ENCODE measurements at regions not wholly inside any gene's neighbourhood (a gene's known extent, or its start where the extent isn't known, plus 50 kb on each side); places are given as distances from the start of the nearest gene placed in this dataset.

DNA sequence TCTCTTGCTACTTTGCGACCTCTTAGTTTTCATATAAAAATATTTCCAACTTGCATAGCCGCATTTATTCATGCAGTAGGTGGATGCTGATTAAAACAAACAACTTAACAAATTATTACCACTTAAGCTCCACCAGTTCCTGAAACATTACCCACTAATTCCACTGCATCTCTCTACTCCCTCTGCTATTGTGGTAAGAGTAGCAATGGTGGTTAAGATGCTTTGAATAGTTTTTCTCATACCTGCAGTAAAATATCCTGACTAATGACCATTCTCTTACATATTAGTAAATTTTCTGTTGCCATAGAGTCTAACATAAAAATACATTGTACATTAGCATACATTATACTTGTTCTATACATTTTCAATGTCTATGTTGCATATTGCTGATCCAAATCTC, 397.6 kb upstream of the PLSCR5 start:
- Histone ChIP-seq H3K4me3 (ENCODE audit: low read length in 2 of 2) (no peak overlapping the region), H3K9me3 (ENCODE audit: control insufficient read depth in 1 of 2, low read length in 2 of 2) (no peaks in the 10 kb centered on the region), H3K4me1 (ENCODE audit: insufficient read depth, low read length) (no peaks in the 10 kb centered on the region), H3K36me3 (ENCODE audit: insufficient read depth, low read length) (no peaks in the 10 kb centered on the region), H3K27ac (ENCODE audit: low read depth, low read length) (no peak overlapping the region), H3K27me3 (ENCODE audit: insufficient read depth, low read length) (no peaks in the 10 kb centered on the region)
- no peak overlapping the region for H3K27ac Mint-ChIP-seq
- no peak for DNase-seq
- intact Hi-C loops (cut with micrococcal nuclease) = no loop called here
- no peaks in the 10 kb centered on the region for H3K27me3 Mint-ChIP-seq
- POLR2A ChIA-PET (ENCODE audit: partially characterized antibody) = no interaction called here
- H3K9me3 Mint-ChIP-seq = peaks cover 0 to 13% (median 7%) of the 10 kb centered on the region in 8 donors
- CTCF ChIA-PET (ENCODE audit: partially characterized antibody) = no interaction called here
- H3K36me3 Mint-ChIP-seq = no peaks in the 10 kb centered on the region
- H3K4me1 Mint-ChIP-seq = no peaks in the 10 kb centered on the region
- no peak overlapping the region for H3K4me3 Mint-ChIP-seq

GRCh38 chr3:147000274-147000673, 395.1 kb upstream of the PLSCR5 start:
- Mint-ChIP-seq H3K27me3 (no peaks in the 10 kb centered on the region), H3K27ac (no peak overlapping the region), H3K4me3 (no peak overlapping the region), H3K36me3 (no peaks in the 10 kb centered on the region), H3K4me1 (no peaks in the 10 kb centered on the region), H3K9me3 (peaks cover 0 to 9% (median 4%) of the 10 kb centered on the region in 8 donors)
- Histone ChIP-seq H3K4me1 (ENCODE audit: insufficient read depth, low read length) (no peaks in the 10 kb centered on the region), H3K9me3 (ENCODE audit: control insufficient read depth in 1 of 2, low read length in 2 of 2) (no peaks in the 10 kb centered on the region), H3K27ac (ENCODE audit: low read depth, low read length) (no peak overlapping the region), H3K36me3 (ENCODE audit: insufficient read depth, low read length) (no peaks in the 10 kb centered on the region), H3K27me3 (ENCODE audit: insufficient read depth, low read length) (no peaks in the 10 kb centered on the region), H3K4me3 (ENCODE audit: low read length in 2 of 2) (no peak overlapping the region)
- no peak for DNase-seq
- intact Hi-C loops (cut with micrococcal nuclease) = no loop called here
- ChIA-PET POLR2A (ENCODE audit: partially characterized antibody) (no interaction called here), CTCF (ENCODE audit: partially characterized antibody) (no interaction called here)

DNA sequence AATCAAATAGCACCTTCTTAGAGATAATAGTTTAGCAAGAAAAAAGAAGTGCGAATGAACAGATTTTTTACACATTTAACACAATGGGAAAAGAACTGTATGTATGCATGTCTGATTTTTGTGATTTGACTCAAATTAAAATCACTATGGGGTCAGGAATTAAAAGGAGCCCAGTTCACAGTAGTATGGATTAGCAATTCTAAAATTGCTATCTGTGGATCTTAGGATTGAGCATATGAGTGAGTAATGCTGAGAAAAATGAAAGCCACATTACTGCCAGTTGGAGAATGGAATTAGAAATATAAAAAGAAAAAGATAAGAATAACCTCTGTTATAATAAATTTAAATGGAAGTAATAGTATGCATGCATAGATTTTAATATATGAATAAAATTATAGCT, 386.8 kb upstream of the PLSCR5 start:
- no peaks in the 10 kb centered on the region for H3K4me1 ChIP-seq (ENCODE audit: insufficient read depth, low read length)
- Mint-ChIP-seq H3K27me3 (no peaks in the 10 kb centered on the region), H3K4me3 (no peak overlapping the region), H3K4me1 (no peaks in the 10 kb centered on the region), H3K36me3 (no peaks in the 10 kb centered on the region), H3K9me3 (peaks cover 0 to 6% (median 2%) of the 10 kb centered on the region in 8 donors), H3K27ac (no peak overlapping the region)
- CTCF ChIA-PET (ENCODE audit: partially characterized antibody) = no interaction called here
- H3K9me3 ChIP-seq (ENCODE audit: control insufficient read depth in 1 of 2, low read length in 2 of 2) = no peaks in the 10 kb centered on the region
- intact Hi-C loops (cut with micrococcal nuclease) = no loop called here
- H3K36me3 ChIP-seq (ENCODE audit: insufficient read depth, low read length) = no peaks in the 10 kb centered on the region
- no peaks in the 10 kb centered on the region for H3K27me3 ChIP-seq (ENCODE audit: insufficient read depth, low read length)
- no peak overlapping the region for H3K4me3 ChIP-seq (ENCODE audit: low read length in 2 of 2)
- DNase-seq = no peak
- H3K27ac ChIP-seq (ENCODE audit: low read depth, low read length) = no peak overlapping the region
- POLR2A ChIA-PET (ENCODE audit: partially characterized antibody) = no interaction called here

DNA sequence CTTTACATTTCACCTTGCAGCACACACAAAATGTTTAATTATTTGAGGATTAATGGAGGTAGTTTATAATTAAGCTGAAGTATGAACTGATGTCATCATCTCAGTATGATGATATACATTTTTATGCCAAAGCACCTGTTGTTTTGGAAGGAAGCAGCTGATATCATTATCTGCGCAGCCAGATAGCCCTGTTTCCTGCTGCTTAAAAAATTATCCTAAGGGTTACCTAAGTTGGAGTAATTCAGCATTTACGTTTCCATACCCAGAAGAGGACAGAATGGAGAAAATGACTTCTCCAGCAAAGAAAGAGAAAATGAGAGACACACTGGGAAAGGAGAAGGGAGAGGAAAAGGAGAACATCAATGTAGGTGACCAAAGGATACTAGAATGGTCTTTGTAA, 370.3 kb upstream of the PLSCR5 start:
- no peak overlapping the region for H3K27ac ChIP-seq (ENCODE audit: low read depth, low read length)
- Mint-ChIP-seq H3K9me3 (peaks cover 0 to 16% (median 3%) of the 10 kb centered on the region in 8 donors), H3K4me3 (no peak overlapping the region), H3K27ac (no peak overlapping the region), H3K36me3 (no peaks in the 10 kb centered on the region), H3K4me1 (no peaks in the 10 kb centered on the region), H3K27me3 (no peaks in the 10 kb centered on the region)
- H3K9me3 ChIP-seq (ENCODE audit: control insufficient read depth in 1 of 2, low read length in 2 of 2) = no peaks in the 10 kb centered on the region
- no peaks in the 10 kb centered on the region for H3K36me3 ChIP-seq (ENCODE audit: insufficient read depth, low read length)
- no peak overlapping the region for H3K4me3 ChIP-seq (ENCODE audit: low read length in 2 of 2)
- CTCF ChIA-PET (ENCODE audit: partially characterized antibody) = no interaction called here
- H3K4me1 ChIP-seq (ENCODE audit: insufficient read depth, low read length) = no peaks in the 10 kb centered on the region
- POLR2A ChIA-PET (ENCODE audit: partially characterized antibody) = no interaction called here
- DNase-seq = no peak
- H3K27me3 ChIP-seq (ENCODE audit: insufficient read depth, low read length) = no peaks in the 10 kb centered on the region
- intact Hi-C loops (cut with micrococcal nuclease) = no loop called here

GRCh38 chr3:146975032-146975431, 369.9 kb upstream of the PLSCR5 start:
- Histone ChIP-seq H3K36me3 (ENCODE audit: insufficient read depth, low read length) (no peaks in the 10 kb centered on the region), H3K27me3 (ENCODE audit: insufficient read depth, low read length) (no peaks in the 10 kb centered on the region), H3K9me3 (ENCODE audit: control insufficient read depth in 1 of 2, low read length in 2 of 2) (no peaks in the 10 kb centered on the region), H3K4me1 (ENCODE audit: insufficient read depth, low read length) (no peaks in the 10 kb centered on the region), H3K27ac (ENCODE audit: low read depth, low read length) (no peak overlapping the region), H3K4me3 (ENCODE audit: low read length in 2 of 2) (no peak overlapping the region)
- no peaks in the 10 kb centered on the region for H3K36me3 Mint-ChIP-seq
- DNase-seq = no peak
- H3K9me3 Mint-ChIP-seq = peaks cover 0 to 13% (median 3%) of the 10 kb centered on the region in 8 donors
- ChIA-PET POLR2A (ENCODE audit: partially characterized antibody) (no interaction called here), CTCF (ENCODE audit: partially characterized antibody) (no interaction called here)
- H3K27me3 Mint-ChIP-seq = no peaks in the 10 kb centered on the region
- intact Hi-C loops (cut with micrococcal nuclease) = no loop called here
- H3K27ac Mint-ChIP-seq = no peak overlapping the region
- no peaks in the 10 kb centered on the region for H3K4me1 Mint-ChIP-seq
- no peak overlapping the region for H3K4me3 Mint-ChIP-seq

DNA sequence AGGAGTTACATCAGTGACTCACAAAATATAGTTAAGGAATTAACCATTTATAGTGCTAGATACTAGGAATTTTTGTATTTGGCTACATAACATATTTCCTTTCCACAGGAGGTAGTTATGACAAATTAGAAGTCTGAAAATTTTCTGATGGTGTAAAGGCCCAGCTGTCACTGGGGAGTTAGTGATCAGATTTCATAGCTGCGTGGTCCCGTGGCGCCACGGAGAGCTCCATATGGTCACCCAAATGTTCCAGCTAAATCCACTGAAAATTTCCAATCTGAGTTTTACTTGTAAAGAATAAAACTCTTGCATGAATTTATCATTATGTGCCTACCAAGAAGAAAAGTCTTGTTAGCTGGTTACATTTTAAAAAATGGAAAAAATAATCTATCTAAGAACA, 368.9 kb upstream of the PLSCR5 start:
- Mint-ChIP-seq H3K4me3 (no peak overlapping the region), H3K36me3 (no peaks in the 10 kb centered on the region), H3K4me1 (no peaks in the 10 kb centered on the region), H3K27me3 (no peaks in the 10 kb centered on the region), H3K9me3 (peaks cover 0 to 13% (median 3%) of the 10 kb centered on the region in 8 donors), H3K27ac (no peak overlapping the region)
- DNase-seq = no peak
- Histone ChIP-seq H3K9me3 (ENCODE audit: control insufficient read depth in 1 of 2, low read length in 2 of 2) (no peaks in the 10 kb centered on the region), H3K27ac (ENCODE audit: low read depth, low read length) (no peak overlapping the region), H3K4me3 (ENCODE audit: low read length in 2 of 2) (no peak overlapping the region), H3K27me3 (ENCODE audit: insufficient read depth, low read length) (no peaks in the 10 kb centered on the region), H3K4me1 (ENCODE audit: insufficient read depth, low read length) (no peaks in the 10 kb centered on the region), H3K36me3 (ENCODE audit: insufficient read depth, low read length) (no peaks in the 10 kb centered on the region)
- CTCF ChIA-PET (ENCODE audit: partially characterized antibody) = no interaction called here
- intact Hi-C loops (cut with micrococcal nuclease) = no loop called here
- POLR2A ChIA-PET (ENCODE audit: partially characterized antibody) = no interaction called here

DNA sequence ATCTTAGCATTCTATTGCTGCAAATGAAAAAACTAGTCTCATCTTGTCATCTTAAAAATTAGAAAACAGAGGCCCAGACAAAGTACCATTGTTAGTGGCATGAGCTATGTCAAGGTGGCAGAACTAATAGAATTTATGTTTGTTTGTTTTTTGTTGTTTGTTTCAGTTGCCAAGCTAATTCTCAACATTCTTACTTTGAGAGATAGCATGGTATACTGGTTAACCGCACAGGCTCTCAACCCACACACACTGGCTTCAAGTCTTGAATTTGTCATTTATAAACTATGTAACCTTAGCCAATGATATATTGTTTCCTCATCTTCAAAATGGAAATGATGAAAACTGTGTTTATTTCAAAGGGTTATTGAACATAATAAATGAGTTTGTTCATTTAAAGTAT, 367.6 kb upstream of the PLSCR5 start:
- Mint-ChIP-seq H3K4me1 (no peaks in the 10 kb centered on the region), H3K9me3 (peaks cover 0 to 13% (median 3%) of the 10 kb centered on the region in 8 donors), H3K27me3 (no peaks in the 10 kb centered on the region), H3K27ac (no peak overlapping the region), H3K36me3 (no peaks in the 10 kb centered on the region), H3K4me3 (no peak overlapping the region)
- POLR2A ChIA-PET (ENCODE audit: partially characterized antibody) = no interaction called here
- intact Hi-C loops (cut with micrococcal nuclease) = no loop called here
- Histone ChIP-seq H3K9me3 (ENCODE audit: control insufficient read depth in 1 of 2, low read length in 2 of 2) (no peaks in the 10 kb centered on the region), H3K36me3 (ENCODE audit: insufficient read depth, low read length) (no peaks in the 10 kb centered on the region), H3K4me1 (ENCODE audit: insufficient read depth, low read length) (no peaks in the 10 kb centered on the region), H3K27me3 (ENCODE audit: insufficient read depth, low read length) (no peaks in the 10 kb centered on the region), H3K4me3 (ENCODE audit: low read length in 2 of 2) (no peak overlapping the region), H3K27ac (ENCODE audit: low read depth, low read length) (no peak overlapping the region)
- CTCF ChIA-PET (ENCODE audit: partially characterized antibody) = no interaction called here
- DNase-seq = no peak

DNA sequence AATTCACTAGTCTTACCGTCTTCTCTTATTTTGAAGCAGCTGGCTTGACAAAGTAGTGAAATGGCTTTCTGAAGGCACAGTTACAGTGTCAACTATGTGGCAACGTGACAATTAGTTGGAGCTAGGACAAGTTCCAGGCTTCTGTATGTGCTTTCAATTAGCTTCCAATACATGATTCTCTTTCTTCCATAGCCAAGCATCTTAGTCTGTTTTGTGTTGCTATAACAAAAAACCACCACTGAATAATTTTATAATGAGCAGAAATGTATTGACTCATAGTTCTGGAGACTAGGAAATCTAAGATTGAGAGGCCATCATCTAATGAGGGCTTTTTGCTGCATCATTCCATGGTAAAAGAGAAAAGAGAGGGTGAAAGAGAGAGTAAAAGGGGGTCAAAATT, 365.1 kb upstream of the PLSCR5 start:
- POLR2A ChIA-PET (ENCODE audit: partially characterized antibody) = no interaction called here
- H3K9me3 ChIP-seq (ENCODE audit: control insufficient read depth in 1 of 2, low read length in 2 of 2) = no peaks in the 10 kb centered on the region
- H3K27me3 ChIP-seq (ENCODE audit: insufficient read depth, low read length) = no peaks in the 10 kb centered on the region
- CTCF ChIA-PET (ENCODE audit: partially characterized antibody) = no interaction called here
- H3K9me3 Mint-ChIP-seq = peaks cover 0 to 15% (median 5%) of the 10 kb centered on the region in 8 donors
- no peaks in the 10 kb centered on the region for H3K36me3 ChIP-seq (ENCODE audit: insufficient read depth, low read length)
- H3K36me3 Mint-ChIP-seq = no peaks in the 10 kb centered on the region
- H3K4me1 Mint-ChIP-seq = no peaks in the 10 kb centered on the region
- no peaks in the 10 kb centered on the region for H3K4me1 ChIP-seq (ENCODE audit: insufficient read depth, low read length)
- no peak overlapping the region for H3K27ac ChIP-seq (ENCODE audit: low read depth, low read length)
- no peak overlapping the region for H3K27ac Mint-ChIP-seq
- no peaks in the 10 kb centered on the region for H3K27me3 Mint-ChIP-seq
- intact Hi-C loops (cut with micrococcal nuclease) = no loop called here
- no peak overlapping the region for H3K4me3 ChIP-seq (ENCODE audit: low read length in 2 of 2)
- no peak overlapping the region for H3K4me3 Mint-ChIP-seq
- DNase-seq = no peak

Data from CD4-positive, alpha-beta memory T cell (primary cell).